ENCODE measurements at regions not wholly inside any gene's neighbourhood (a gene's known extent, or its start where the extent isn't known, plus 50 kb on each side); places are given as distances from the start of the nearest gene placed in this dataset.

DNA sequence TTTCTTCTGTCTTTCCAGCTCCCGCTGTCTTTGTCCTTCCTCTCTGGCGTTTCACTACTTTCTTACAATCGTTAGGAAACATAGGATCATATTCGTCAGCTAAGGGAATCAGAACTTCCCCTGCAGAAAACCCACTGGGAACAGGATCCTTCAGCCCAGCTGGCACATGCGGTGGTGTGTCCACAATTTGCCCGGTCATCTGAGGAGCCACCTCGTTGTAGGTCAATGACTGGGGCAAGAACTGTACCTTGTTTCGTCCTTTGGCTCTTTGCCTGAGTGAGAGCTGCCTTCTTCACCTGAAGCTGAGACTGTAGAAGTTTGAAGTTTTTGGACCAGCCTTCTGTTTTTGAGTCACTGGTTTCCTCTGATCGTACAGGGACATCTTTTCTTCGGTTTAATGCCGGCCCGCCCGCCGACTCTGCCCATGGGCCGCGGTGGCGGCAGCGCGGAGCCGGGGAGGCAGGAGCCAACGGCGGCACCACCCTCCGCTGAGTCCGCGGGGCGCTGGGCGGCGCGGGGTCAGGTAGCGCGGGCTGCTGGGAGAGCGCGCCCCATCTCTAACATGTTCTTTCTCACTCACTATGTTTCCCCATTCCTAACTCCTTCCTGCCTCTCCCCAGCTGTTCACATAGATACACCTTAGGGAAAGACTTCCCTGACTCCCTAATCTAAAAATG is 214.1 kb upstream of the NANOGP8 start:
- Histone ChIP-seq H4K20me1 (ENCODE audit: control insufficient read depth, extremely low read depth, insufficient read depth, low read length) (no peaks in the 10 kb centered on the region), H3K4me3 (replicated peaks in 1 of 4; ENCODE audit: control extremely low read depth in 1 of 4, insufficient read depth in 1 of 4, low read depth in 3 of 4, low read length in 4 of 4) (no peak overlapping the region), H3K9ac (ENCODE audit: insufficient read depth, low read length) (no peak overlapping the region), H3K27ac (ENCODE audit: insufficient read depth, low read length) (no peak overlapping the region), H3K27me3 (ENCODE audit: control insufficient read depth, insufficient read depth, low read length) (no peaks in the 10 kb centered on the region), H3K4me2 (ENCODE audit: extremely low read depth, insufficient read depth, low read length) (no peak overlapping the region), H3K4me1 (ENCODE audit: control insufficient read depth, extremely low read depth, insufficient read depth, low read length) (no peaks in the 10 kb centered on the region), H3K36me3 (ENCODE audit: control insufficient read depth, insufficient read depth, low read length) (no peaks in the 10 kb centered on the region), H3K79me2 (ENCODE audit: control insufficient read depth, insufficient read depth, low read length) (no peaks in the 10 kb centered on the region), H3K9me3 (ENCODE audit: control insufficient read depth, insufficient read depth, low read depth, low read length) (no peaks in the 10 kb centered on the region), H2AFZ (ENCODE audit: low read length) (no peak overlapping the region)
- TF ChIP-seq, protein P1, sequence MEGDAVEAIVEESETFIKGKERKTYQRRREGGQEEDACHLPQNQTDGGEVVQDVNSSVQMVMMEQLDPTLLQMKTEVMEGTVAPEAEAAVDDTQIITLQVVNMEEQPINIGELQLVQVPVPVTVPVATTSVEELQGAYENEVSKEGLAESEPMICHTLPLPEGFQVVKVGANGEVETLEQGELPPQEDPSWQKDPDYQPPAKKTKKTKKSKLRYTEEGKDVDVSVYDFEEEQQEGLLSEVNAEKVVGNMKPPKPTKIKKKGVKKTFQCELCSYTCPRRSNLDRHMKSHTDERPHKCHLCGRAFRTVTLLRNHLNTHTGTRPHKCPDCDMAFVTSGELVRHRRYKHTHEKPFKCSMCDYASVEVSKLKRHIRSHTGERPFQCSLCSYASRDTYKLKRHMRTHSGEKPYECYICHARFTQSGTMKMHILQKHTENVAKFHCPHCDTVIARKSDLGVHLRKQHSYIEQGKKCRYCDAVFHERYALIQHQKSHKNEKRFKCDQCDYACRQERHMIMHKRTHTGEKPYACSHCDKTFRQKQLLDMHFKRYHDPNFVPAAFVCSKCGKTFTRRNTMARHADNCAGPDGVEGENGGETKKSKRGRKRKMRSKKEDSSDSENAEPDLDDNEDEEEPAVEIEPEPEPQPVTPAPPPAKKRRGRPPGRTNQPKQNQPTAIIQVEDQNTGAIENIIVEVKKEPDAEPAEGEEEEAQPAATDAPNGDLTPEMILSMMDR (conservative IDR thresholded peaks at IDR 0.05 in 1 of 2, IDR thresholded peaks at IDR 0.05 in 1 of 2; ENCODE audit: low read depth in 1 of 2, low read length in 2 of 2): no peak
- no peak for TF ChIP-seq EZH2 (IDR thresholded peaks at IDR 0.05; ENCODE audit: low read length, missing control alignments)
- DNase-seq (ENCODE audit: low read depth in 2 of 2): no peak

DNA sequence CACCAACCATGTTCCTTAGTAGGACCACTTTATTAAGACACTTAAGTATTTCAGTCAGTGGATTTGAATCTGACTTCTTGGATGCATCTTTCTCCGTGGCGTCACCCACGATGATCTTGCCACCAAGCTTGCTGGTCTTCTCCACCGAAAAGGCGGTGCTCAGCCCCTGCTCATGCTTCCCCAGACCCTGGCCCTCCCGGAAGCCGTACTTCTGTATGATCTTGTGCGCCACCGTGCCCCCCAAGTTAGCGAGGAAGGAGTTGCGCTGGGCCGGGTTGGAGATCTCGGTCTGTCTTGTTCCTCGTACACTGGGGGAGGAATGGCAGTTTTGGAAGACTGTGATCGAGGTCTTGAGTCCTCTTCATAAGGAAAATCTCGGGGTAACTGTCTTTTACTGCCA is 213.4 kb upstream of the NANOGP8 start:
- no peaks in the 10 kb centered on the region for H3K27me3 ChIP-seq (ENCODE audit: control insufficient read depth, insufficient read depth, low read length)
- H4K20me1 ChIP-seq (ENCODE audit: control insufficient read depth, extremely low read depth, insufficient read depth, low read length): no peaks in the 10 kb centered on the region
- H3K9me3 ChIP-seq (ENCODE audit: control insufficient read depth, insufficient read depth, low read depth, low read length): no peaks in the 10 kb centered on the region
- H3K79me2 ChIP-seq (ENCODE audit: control insufficient read depth, insufficient read depth, low read length): no peaks in the 10 kb centered on the region
- TF ChIP-seq, protein P1 (conservative IDR thresholded peaks at IDR 0.05 in 1 of 2, IDR thresholded peaks at IDR 0.05 in 1 of 2; ENCODE audit: low read depth in 1 of 2, low read length in 2 of 2): no peak
- no peak for TF ChIP-seq EZH2 (IDR thresholded peaks at IDR 0.05; ENCODE audit: low read length, missing control alignments)
- H2AFZ ChIP-seq (ENCODE audit: low read length): no peak overlapping the region
- no peaks in the 10 kb centered on the region for H3K36me3 ChIP-seq (ENCODE audit: control insufficient read depth, insufficient read depth, low read length)
- H3K9ac ChIP-seq (ENCODE audit: insufficient read depth, low read length): no peak overlapping the region
- H3K4me1 ChIP-seq (ENCODE audit: control insufficient read depth, extremely low read depth, insufficient read depth, low read length): peaks cover 4% of the 10 kb centered on the region
- DNase-seq (ENCODE audit: low read depth in 2 of 2): no peak
- H3K4me3 ChIP-seq (replicated peaks in 1 of 4; ENCODE audit: control extremely low read depth in 1 of 4, insufficient read depth in 1 of 4, low read depth in 3 of 4, low read length in 4 of 4): no peak overlapping the region
- H3K27ac ChIP-seq (ENCODE audit: insufficient read depth, low read length): no peak overlapping the region
- no peak overlapping the region for H3K4me2 ChIP-seq (ENCODE audit: extremely low read depth, insufficient read depth, low read length)

DNA sequence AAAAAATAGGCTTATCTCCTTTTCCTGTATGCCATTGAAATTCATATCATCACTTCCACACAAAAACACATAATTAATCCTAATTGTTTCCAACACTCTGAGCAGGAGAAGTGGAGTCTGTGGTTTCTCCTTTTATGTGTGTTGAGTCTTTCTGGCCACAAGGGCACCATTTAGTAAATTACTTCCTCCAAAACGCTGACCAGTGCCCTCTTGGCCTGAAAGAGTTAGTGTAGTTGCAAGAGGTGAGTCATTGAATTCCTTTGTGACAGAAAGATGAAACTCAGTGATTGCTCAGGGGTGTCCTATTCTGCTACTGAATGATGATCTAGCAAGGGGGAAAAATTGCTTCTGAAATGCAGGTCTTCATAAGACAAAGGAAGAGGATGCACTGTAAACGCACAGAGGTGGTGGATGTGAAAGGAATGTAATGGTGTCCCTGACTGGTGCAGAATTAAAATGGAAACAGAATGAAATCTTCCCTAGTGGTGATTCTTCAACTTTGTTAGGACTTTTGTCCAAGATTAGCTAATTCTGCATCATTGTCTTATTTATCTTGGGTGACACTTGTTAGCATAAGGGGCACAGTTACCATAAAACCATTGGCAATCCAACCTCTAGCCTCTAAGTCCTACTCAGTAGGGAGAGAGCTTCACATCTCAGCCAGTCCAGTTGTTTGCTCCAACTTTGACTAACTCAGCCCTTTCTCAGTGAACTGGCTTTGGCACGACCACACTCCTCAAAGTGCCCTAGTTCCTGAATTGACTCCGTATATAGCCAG is 208.4 kb upstream of the NANOGP8 start:
- Histone ChIP-seq H3K4me1 (ENCODE audit: control insufficient read depth, extremely low read depth, insufficient read depth, low read length) (peaks cover 7% of the 10 kb centered on the region), H3K36me3 (ENCODE audit: control insufficient read depth, insufficient read depth, low read length) (no peaks in the 10 kb centered on the region), H3K27me3 (ENCODE audit: control insufficient read depth, insufficient read depth, low read length) (no peaks in the 10 kb centered on the region), H4K20me1 (ENCODE audit: control insufficient read depth, extremely low read depth, insufficient read depth, low read length) (no peaks in the 10 kb centered on the region), H3K9me3 (ENCODE audit: control insufficient read depth, insufficient read depth, low read depth, low read length) (no peaks in the 10 kb centered on the region), H3K4me2 (ENCODE audit: extremely low read depth, insufficient read depth, low read length) (no peak overlapping the region), H3K9ac (ENCODE audit: insufficient read depth, low read length) (no peak overlapping the region), H3K27ac (ENCODE audit: insufficient read depth, low read length) (no peak overlapping the region), H2AFZ (ENCODE audit: low read length) (no peak overlapping the region), H3K79me2 (ENCODE audit: control insufficient read depth, insufficient read depth, low read length) (no peaks in the 10 kb centered on the region), H3K4me3 (replicated peaks in 1 of 4; ENCODE audit: control extremely low read depth in 1 of 4, insufficient read depth in 1 of 4, low read depth in 3 of 4, low read length in 4 of 4) (no peak overlapping the region)
- TF ChIP-seq EZH2 (IDR thresholded peaks at IDR 0.05; ENCODE audit: low read length, missing control alignments): no peak
- TF ChIP-seq, protein P1 (conservative IDR thresholded peaks at IDR 0.05 in 1 of 2, IDR thresholded peaks at IDR 0.05 in 1 of 2; ENCODE audit: low read depth in 1 of 2, low read length in 2 of 2): peak; percentile 17 to 39
- peak; percentile 70 to 95 for DNase-seq (ENCODE audit: low read depth in 2 of 2)
